Left ventricle myocardium inferior (tissue), 1 donor: ENCODE measurements at regions not wholly inside any gene's neighbourhood (a gene's known extent, or its start where the extent isn't known, plus 50 kb on each side); places are given as distances from the start of the nearest gene placed in this dataset.

Source experiments
- DNase-seq: peaks from one replicate; pipeline ENCODE4 v3.0.0-alpha.2; 2020
- H3K27ac ChIP-seq: fragments of 200-600 bp; replicated peaks from 2 replicates; pipeline ENCODE4 v1.8.0; 2021
- H3K27me3 ChIP-seq: fragments of 200-600 bp; 2 replicates; pipeline ENCODE4 v1.8.0; 2021; ENCODE audit warnings: low read depth
- H3K36me3 ChIP-seq: fragments of 200-600 bp; 2 replicates; pipeline ENCODE4 v1.8.0; 2021
- H3K4me1 ChIP-seq: fragments of 200-600 bp; 2 replicates; pipeline ENCODE4 v1.8.0; 2021
- H3K4me3 ChIP-seq: fragments of 200-600 bp; 2 replicates; pipeline ENCODE4 v1.8.0; 2021; ENCODE audit warnings: mild to moderate bottlenecking, moderate library complexity
- H3K9me3 ChIP-seq: fragments of 200-600 bp; replicated peaks from 2 replicates; pipeline ENCODE4 v1.8.0; 2021
- CTCF ChIP-seq: fragments of 200-600 bp; IDR thresholded peaks from 2 replicates; pipeline ENCODE4 v1.8.0; 2021; ENCODE audit warnings: antibody characterized with exemption, mild to moderate bottlenecking, borderline replicate concordance
- intact Hi-C: fragments of 100-400 bp; cut with micrococcal nuclease; formaldehyde crosslinking; loops from one replicate; pipeline ENCODE4 v1.11.0; 2022
- donor health status: DM: no; HTN: yes; CAD: no; lungs with severe emphysema.

GRCh38 chr6:21375151-21376116, 218.1 kb upstream of the SOX4 start:
- no peak for DNase-seq
- Histone ChIP-seq H3K36me3 (no peaks in the 10 kb centered on the region), H3K4me3 (no peak overlapping the region), H3K9me3 (no peaks in the 10 kb centered on the region), H3K4me1 (peaks cover 11% of the 10 kb centered on the region), H3K27me3 (no peaks in the 10 kb centered on the region), H3K27ac (no peak overlapping the region)
- intact Hi-C loops, result no loop called here
- no peak for TF ChIP-seq CTCF

- Histone ChIP-seq H3K9me3 (no peaks in the 10 kb centered on the region), H3K27ac (no peak overlapping the region), H3K4me1 (no peaks in the 10 kb centered on the region), H3K27me3 (no peaks in the 10 kb centered on the region), H3K4me3 (no peak overlapping the region), H3K36me3 (no peaks in the 10 kb centered on the region)
- TF ChIP-seq CTCF, result no peak
- no peak for DNase-seq
- intact Hi-C loops, result no loop called here
Measured at GRCh38 chr6:21377356-21377755, 216.2 kb upstream of the SOX4 start.

GRCh38 chr6:21381331-21381963, 212.1 kb upstream of the SOX4 start:
- H3K4me1 ChIP-seq, result no peaks in the 10 kb centered on the region
- no peak overlapping the region for H3K27ac ChIP-seq
- TF ChIP-seq CTCF, result no peak
- H3K4me3 ChIP-seq, result no peak overlapping the region
- no peaks in the 10 kb centered on the region for H3K9me3 ChIP-seq
- no peaks in the 10 kb centered on the region for H3K36me3 ChIP-seq
- intact Hi-C loops, result no loop called here
- H3K27me3 ChIP-seq, result no peaks in the 10 kb centered on the region
- no peak for DNase-seq

- no peak for DNase-seq
- no peaks in the 10 kb centered on the region for H3K9me3 ChIP-seq
- no peak overlapping the region for H3K27ac ChIP-seq
- no peak overlapping the region for H3K4me3 ChIP-seq
- TF ChIP-seq CTCF, result no peak
- intact Hi-C loops, result no loop called here
- H3K27me3 ChIP-seq, result no peaks in the 10 kb centered on the region
- no peaks in the 10 kb centered on the region for H3K4me1 ChIP-seq
- no peaks in the 10 kb centered on the region for H3K36me3 ChIP-seq
Measured at GRCh38 chr6:21382821-21383449, 210.6 kb upstream of the SOX4 start.

- Histone ChIP-seq H3K4me3 (no peak overlapping the region), H3K9me3 (no peaks in the 10 kb centered on the region)
- intact Hi-C loops, result no loop called here
Measured at GRCh38 chr6:21383450-21384085, 210.0 kb upstream of the SOX4 start.

More at GRCh38 chr6:21383450-21384085, 210.0 kb upstream of the SOX4 start:
- Histone ChIP-seq H3K27me3 (no peaks in the 10 kb centered on the region), H3K36me3 (no peaks in the 10 kb centered on the region), H3K27ac (no peak overlapping the region), H3K4me1 (no peaks in the 10 kb centered on the region)
- no peak for TF ChIP-seq CTCF
- no peak for DNase-seq
